Endothelial cell of umbilical vein (primary cell): ENCODE measurements at regions not wholly inside any gene's neighbourhood (a gene's known extent, or its start where the extent isn't known, plus 50 kb on each side); places are given as distances from the start of the nearest gene placed in this dataset.

Experiments
- BruUV-seq: library from RNA; stranded (reverse); fragments of 400-500 nt; replicated peaks from 2 replicates; lab custom pipeline; 2021; lab: Mats Ljungman, UMichigan
- CTCF ChIA-PET: fragments of 300-600, 350-600 bp; sonication (Branson Sonifier 250); formaldehyde crosslinking; loops from one replicate; lab custom pipeline; 2021; ENCODE audit warnings: antibody characterized with exemption, inconsistent platforms; lab: Charles Lee
- POLR2A ChIA-PET: fragments of 300-600, 350-600 bp; sonication (Branson Sonifier 250); formaldehyde crosslinking; loops from one replicate; lab custom pipeline; 2021; ENCODE audit warnings: antibody characterized with exemption, inconsistent platforms; lab: Charles Lee
- DNase-seq: peaks from one replicate; pipeline ENCODE4 v3.0.0-alpha.2; 2011; ENCODE audit warnings: low read depth, low spot score
- FAIRE-seq: peaks from 2 replicates; lab custom pipeline; 2011; peaks lifted over from hg19 to GRCh38; lab: Jason Lieb, UNC
- H2AFZ ChIP-seq: 2 replicates; pipeline ENCODE4 v1.6.0; 2012; ENCODE audit warnings: low read depth, low read length, control low read depth, inconsistent platforms
- H3K27ac ChIP-seq: 2 replicates; pipeline ENCODE4 v1.5.1; 2011; ENCODE audit warnings: low read depth, mild to moderate bottlenecking, control low read depth, low read length, moderate library complexity; ENCODE audit not compliant: insufficient read depth
- H3K27me3 ChIP-seq, 2 experiments: 2 replicates each; pipeline versions ENCODE4 v1.6.0 to v1.6.1; 2011; ENCODE audit warnings: low read length in 2 of 2, mixed read lengths in 1 of 2; ENCODE audit not compliant: control insufficient read depth in 2 of 2, insufficient read depth in 2 of 2
- H3K36me3 ChIP-seq, 2 experiments: 2 replicates in 1 of 2; 3 replicates in 1 of 2; pipeline ENCODE4 v1.5.1; 2011; ENCODE audit warnings: low read length in 2 of 2, mild to moderate bottlenecking in 1 of 2, moderate library complexity in 1 of 2; ENCODE audit not compliant: control insufficient read depth in 2 of 2, insufficient read depth in 2 of 2; ENCODE audit errors: extremely low read depth in 1 of 2
- H3K4me1 ChIP-seq: 3 replicates; pipeline ENCODE4 v1.5.1; 2011; ENCODE audit warnings: mild to moderate bottlenecking, low read length; ENCODE audit not compliant: control insufficient read depth, insufficient read depth; ENCODE audit errors: extremely low read depth
- H3K4me2 ChIP-seq: 2 replicates; pipeline ENCODE4 v1.6.1; 2011; ENCODE audit warnings: low read length, control low read depth, mixed read lengths; ENCODE audit not compliant: insufficient read depth
- H3K4me3 ChIP-seq, 3 experiments: fragments of 200-600 bp in 1 of 3; sonication (generic), shearing (Covaris generic) in 1 of 3; replicated peaks in 1 of 3; 2 replicates each; pipeline ENCODE4 v1.5.1; 2011 to 2016; ENCODE audit warnings: control low read depth in 3 of 3, low read length in 3 of 3, mild to moderate bottlenecking in 2 of 3, inconsistent platforms in 1 of 3, low read depth in 1 of 3, moderate library complexity in 1 of 3; ENCODE audit not compliant: insufficient read depth in 1 of 3
- H3K79me2 ChIP-seq: 2 replicates; pipeline ENCODE4 v1.6.0; 2012; ENCODE audit warnings: low read length, inconsistent platforms; ENCODE audit not compliant: control insufficient read depth, insufficient read depth
- H3K9ac ChIP-seq: replicated peaks from 2 replicates; pipeline ENCODE3; 2011; ENCODE audit warnings: low read length, control low read depth; ENCODE audit not compliant: insufficient read depth; ENCODE audit errors: extremely low read depth
- H3K9me1 ChIP-seq: replicated peaks from 3 replicates; pipeline ENCODE4 v1.6.0; 2011; ENCODE audit warnings: mild to moderate bottlenecking, low read length; ENCODE audit not compliant: control insufficient read depth, insufficient read depth; ENCODE audit errors: extremely low read depth
- H3K9me3 ChIP-seq: replicated peaks from 2 replicates; pipeline ENCODE4 v1.5.1; 2012; ENCODE audit warnings: low read length, inconsistent platforms; ENCODE audit not compliant: control insufficient read depth, insufficient read depth
- H4K20me1 ChIP-seq: replicated peaks from 2 replicates; pipeline ENCODE3; 2011; ENCODE audit warnings: mild to moderate bottlenecking, low read length; ENCODE audit not compliant: control insufficient read depth, insufficient read depth; ENCODE audit errors: extremely low read depth
- CTCF ChIP-seq, 2 donors: IDR thresholded peaks; 1 replicate in 1 of 2; 2 replicates in 1 of 2; pipeline ENCODE4 v1.5.1; 2011; ENCODE audit warnings: low read length in 2 of 2, mild to moderate bottlenecking in 2 of 2, moderate library complexity in 2 of 2, control low read depth in 1 of 2, inconsistent platforms in 1 of 2, low read depth in 1 of 2; ENCODE audit not compliant: insufficient read depth in 1 of 2; ENCODE audit errors: extremely low read depth in 1 of 2
- EZH2 ChIP-seq: IDR thresholded peaks from 2 replicates; pipeline ENCODE4 v1.6.1; 2012; ENCODE audit warnings: borderline replicate concordance, low read depth, mild to moderate bottlenecking, moderate library complexity, low read length, inconsistent platforms; ENCODE audit not compliant: severe bottlenecking
- FOS ChIP-seq: IDR thresholded peaks from 2 replicates; pipeline ENCODE4 v1.6.1; 2011; ENCODE audit warnings: mild to moderate bottlenecking, low read length, moderate library complexity, borderline replicate concordance; ENCODE audit not compliant: insufficient read depth
- GATA2 ChIP-seq: IDR thresholded peaks from 2 replicates; pipeline ENCODE4 v1.7.0; 2011; ENCODE audit warnings: low read depth, mild to moderate bottlenecking, moderate library complexity, mixed read lengths, low read length; ENCODE audit not compliant: insufficient read length, insufficient read depth
- JUN ChIP-seq: IDR thresholded peaks from 2 replicates; pipeline ENCODE4 v1.6.1; 2011; ENCODE audit warnings: borderline replicate concordance, low read depth; ENCODE audit not compliant: insufficient read length, insufficient read depth
- MAX ChIP-seq: IDR thresholded peaks from 2 replicates; pipeline ENCODE4 v1.6.1; 2011; ENCODE audit not compliant: insufficient read depth, insufficient read length
- MYC ChIP-seq: IDR thresholded peaks from one replicate; pipeline ENCODE4 v1.6.1; 2011; ENCODE audit warnings: mild to moderate bottlenecking, low read depth, low read length
- POLR2A ChIP-seq: IDR thresholded peaks from 2 replicates; pipeline ENCODE4 v1.6.1; 2012; ENCODE audit warnings: low read depth, mild to moderate bottlenecking, control low read depth, low read length
- POLR2AphosphoS5 ChIP-seq: IDR thresholded peaks from 2 replicates; pipeline ENCODE4 v1.6.1; 2012; ENCODE audit warnings: low read depth, mild to moderate bottlenecking, control low read depth, low read length, moderate library complexity; ENCODE audit not compliant: insufficient read depth
- dilution Hi-C: fragments of 300-500 bp; cut with MboI; formaldehyde crosslinking; loops from one replicate; pipeline ENCODE4 v1.15.0; 2019; ENCODE audit warnings: low sequenced_read_pairs; ENCODE audit not compliant: extremely low pct_ligation_motif_present
- intact Hi-C: fragments of 100-400 bp; cut with micrococcal nuclease; formaldehyde crosslinking; loops from one replicate; pipeline ENCODE4 v1.10.0; 2022

GRCh38 chr10:118955951-118956801, 73.3 kb upstream of the NANOS1 start:
- Histone ChIP-seq H3K27ac (no peak overlapping the region), H3K36me3 (no peaks in the 10 kb centered on the region), H4K20me1 (no peaks in the 10 kb centered on the region), H3K4me3 (no peak overlapping the region), H3K79me2 (no peaks in the 10 kb centered on the region), H3K9me1 (no peaks in the 10 kb centered on the region), H3K9me3 (no peaks in the 10 kb centered on the region), H3K4me2 (no peak overlapping the region), H2AFZ (no peak overlapping the region), H3K4me1 (no peaks in the 10 kb centered on the region), H3K27me3 (no peaks in the 10 kb centered on the region), H3K9ac (no peak overlapping the region)
- POLR2A ChIA-PET: no interaction called here
- DNase-seq (no peak), FAIRE-seq (no peak)
- intact Hi-C loops: no loop called here
- dilution Hi-C loops: no loop called here
- CTCF ChIA-PET: interaction anchor here (1.1 kb wide), 1 partner anchor 13 kb away, joined by 6 read pairs; no protein-coding TSS in a partner anchor
- no TSS peak for BruUV-seq
- TF ChIP-seq JUN: no peak
- TF ChIP-seq EZH2: no peak
- no peak for TF ChIP-seq MAX
- no peak for TF ChIP-seq GATA2
- no peak for TF ChIP-seq FOS
- no peak for TF ChIP-seq POLR2AphosphoS5
- no peak for TF ChIP-seq MYC
- no peak for TF ChIP-seq CTCF (IDR thresholded peaks at IDR 0.05; ENCODE audit: extremely low read depth in 1 of 2, insufficient read depth in 1 of 2, low read depth in 1 of 2, low read length in 2 of 2)
- TF ChIP-seq POLR2A: no peak
